ENCODE measurements at regions not wholly inside any gene's neighbourhood (a gene's known extent, or its start where the extent isn't known, plus 50 kb on each side); places are given as distances from the start of the nearest gene placed in this dataset.
"Not testable (repeated sequence)": the region's sequence is repeated elsewhere in the genome, so short reads cannot be mapped to it uniquely, and the experiment has no call there.

- WGBS, 3 donors: 72 to 95% (median 84%) methylated on average over 4 of the region's 4 CpGs
- no peak overlapping the region for H3K27ac ChIP-seq (ENCODE audit: low read depth, low read length)
Measured at GRCh38 chr4:26017531-26017930, 103.5 kb downstream of the SMIM20 start.

DNA sequence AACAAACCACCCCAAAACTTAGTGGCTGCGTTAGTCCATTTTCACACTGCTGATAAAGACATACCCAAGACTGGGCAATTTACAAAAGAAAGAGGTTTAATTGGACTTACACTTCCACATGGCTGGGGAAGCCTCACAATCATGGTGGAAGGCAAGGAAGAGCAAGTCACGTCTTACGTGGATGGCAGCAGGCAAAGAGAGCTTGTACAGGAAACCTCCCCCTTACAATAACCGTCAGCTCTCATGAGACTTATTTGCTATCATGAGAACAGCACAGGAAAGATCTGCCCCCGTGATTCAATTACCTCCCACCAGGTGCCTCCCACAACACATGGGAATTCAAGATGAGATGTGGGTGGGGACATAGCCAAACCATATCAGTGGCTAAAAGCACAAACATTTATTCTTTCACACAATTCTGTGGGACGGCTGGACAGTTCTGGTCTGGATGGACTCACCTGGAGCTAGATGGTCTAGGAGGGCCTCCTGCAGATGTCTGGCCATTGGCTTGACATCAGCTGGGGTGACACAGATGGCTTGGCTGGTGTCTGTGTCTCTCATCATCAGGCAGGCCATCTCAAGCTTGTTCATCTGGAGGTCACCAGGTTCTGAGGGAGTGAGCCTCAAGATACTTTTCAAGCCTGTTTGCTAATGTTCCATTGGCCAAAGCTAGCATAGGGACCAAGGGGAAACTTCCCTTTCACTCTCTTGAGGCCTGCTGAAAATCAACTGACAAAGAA lies 104.1 kb downstream of the SMIM20 start:
- WGBS, 3 donors: 69 to 74% (median 73%) methylated on average over 6 of the region's 6 CpGs
- not testable (repeated sequence) for H3K27ac ChIP-seq (ENCODE audit: low read depth, low read length)

DNA sequence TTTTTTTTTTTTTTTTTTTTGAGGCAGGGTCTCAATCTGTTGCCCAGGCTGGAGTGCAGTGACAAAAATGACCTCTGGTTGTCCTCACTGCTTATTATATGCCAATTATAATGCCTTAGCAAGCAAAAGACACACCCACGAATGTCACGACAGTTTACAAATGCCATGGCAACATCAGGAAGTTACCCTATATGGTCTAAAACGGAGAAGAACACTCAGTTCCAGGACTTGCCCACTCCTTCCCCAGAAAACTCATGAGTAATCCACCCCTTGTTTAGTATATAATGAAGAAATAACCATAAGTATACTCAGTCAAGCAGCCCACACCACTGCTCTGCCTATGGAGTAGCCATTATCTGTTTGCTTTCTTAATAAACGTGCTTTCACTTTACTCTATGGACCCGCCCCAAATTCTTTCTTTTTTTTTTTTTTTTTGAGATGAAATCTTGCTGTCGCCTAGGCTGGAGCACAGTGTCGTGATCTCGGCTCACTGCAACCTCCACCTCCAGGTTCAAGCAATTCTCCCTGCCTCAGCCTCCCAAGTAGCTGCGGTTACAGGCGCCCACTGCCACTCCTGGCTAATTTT lies 106.2 kb downstream of the SMIM20 start:
- WGBS, 3 donors: 49 to 80% (median 50%) methylated on average over 10 of the region's 10 CpGs
- H3K27ac ChIP-seq (ENCODE audit: low read depth, low read length): no peak overlapping the region

GRCh38 chr4:26020881-26021280 lies 106.9 kb downstream of the SMIM20 start:
- 61 to 84% (median 70%) methylated on average over 6 of the region's 6 CpGs for WGBS, 3 donors
- H3K27ac ChIP-seq (ENCODE audit: low read depth, low read length): no peak overlapping the region

- 25 to 68% (median 46%) methylated on average over 8 of the region's 8 CpGs for WGBS, 3 donors
- H3K27ac ChIP-seq (ENCODE audit: low read depth, low read length): no peak overlapping the region
Measured at GRCh38 chr4:26021417-26022345, 107.7 kb downstream of the SMIM20 start.

DNA sequence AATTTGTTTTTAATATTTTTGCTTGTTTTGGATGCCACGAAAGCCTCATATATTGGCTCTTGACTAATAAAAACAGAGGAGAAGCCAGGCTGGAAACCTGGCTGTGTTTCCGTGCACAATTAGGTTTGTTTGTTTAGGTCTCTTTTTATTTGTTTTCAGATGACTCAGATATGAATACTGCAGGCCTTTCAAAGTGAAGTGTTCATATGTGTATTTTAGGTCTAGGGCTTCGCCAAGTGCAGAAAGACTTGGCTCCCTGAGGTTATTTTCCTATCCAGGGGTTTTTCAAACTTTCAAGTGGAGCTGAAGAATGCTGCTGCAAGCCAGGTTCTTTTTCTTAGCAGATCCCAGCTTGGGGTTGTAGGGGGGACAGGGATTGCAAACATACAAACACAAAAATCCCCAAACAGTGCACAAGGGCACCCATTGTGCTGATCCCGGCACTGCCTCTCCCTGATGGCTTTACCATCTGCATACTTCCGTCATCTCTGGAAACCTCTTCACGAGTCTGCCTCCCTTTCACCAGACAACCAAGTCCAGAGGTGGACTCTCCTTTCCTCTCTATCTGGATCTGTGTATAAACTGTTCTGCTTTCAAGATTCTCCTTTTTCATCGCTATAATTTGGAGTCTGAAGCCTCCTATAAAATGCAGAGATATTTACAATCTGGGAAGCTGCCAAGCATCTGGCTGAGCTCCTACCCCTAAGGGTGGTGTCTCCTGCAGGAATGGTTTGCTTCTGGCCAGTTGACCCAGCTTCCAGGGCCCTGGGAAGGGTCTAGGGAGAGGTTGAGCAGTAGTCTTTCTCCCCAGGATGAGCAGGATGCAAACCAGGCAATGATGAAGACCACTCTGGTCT lies 108.6 kb downstream of the SMIM20 start:
- no peak overlapping the region for H3K27ac ChIP-seq (ENCODE audit: low read depth, low read length)
- 24 to 59% (median 43%) methylated on average over 7 of the region's 7 CpGs for WGBS, 3 donors

DNA sequence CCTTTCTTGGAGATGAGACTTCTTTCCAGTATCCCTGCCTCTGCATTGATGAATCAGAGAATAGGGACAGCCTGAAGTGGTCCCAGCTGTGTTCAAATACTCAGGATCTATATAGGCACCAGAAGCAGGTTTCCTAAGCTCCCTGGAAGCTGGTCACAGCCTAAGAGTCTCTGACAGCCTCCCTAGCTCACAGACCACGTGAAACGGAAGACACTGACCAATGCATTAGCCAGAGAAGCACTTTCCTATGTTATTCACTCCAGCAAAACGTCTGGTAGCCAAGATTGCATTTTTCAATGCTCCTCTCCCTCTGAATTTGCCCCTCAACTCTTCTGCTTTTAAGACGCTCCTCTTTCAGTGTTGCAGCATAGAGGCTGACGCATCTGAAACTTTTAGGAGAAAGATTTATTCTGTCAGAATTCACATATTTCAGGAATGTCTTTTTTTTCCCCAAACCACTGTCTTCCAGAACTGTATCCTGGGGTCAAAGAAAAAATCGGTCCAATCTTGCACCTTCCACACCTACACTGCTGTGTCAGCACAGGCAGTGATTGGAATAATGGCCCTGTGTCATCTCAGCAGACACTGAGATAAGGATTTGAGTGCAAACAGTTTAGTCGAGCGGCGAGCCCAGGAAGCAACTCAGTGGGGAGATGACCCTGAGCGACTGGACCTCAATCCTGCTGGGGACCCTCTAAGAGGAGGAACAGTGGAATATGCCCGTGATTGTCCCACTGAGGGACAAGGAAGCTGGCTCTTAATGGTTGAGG lies 109.4 kb downstream of the SMIM20 start:
- H3K27ac ChIP-seq (ENCODE audit: low read depth, low read length): no peak overlapping the region
- WGBS, 3 donors: 71 to 74% (median 71%) methylated on average over 11 of the region's 11 CpGs

GRCh38 chr4:26024079-26024478 lies 110.1 kb downstream of the SMIM20 start:
- H3K27ac ChIP-seq (ENCODE audit: low read depth, low read length): no peak overlapping the region
- WGBS, 3 donors: 83 to 98% (median 96%) methylated on average over 5 of the region's 5 CpGs

DNA sequence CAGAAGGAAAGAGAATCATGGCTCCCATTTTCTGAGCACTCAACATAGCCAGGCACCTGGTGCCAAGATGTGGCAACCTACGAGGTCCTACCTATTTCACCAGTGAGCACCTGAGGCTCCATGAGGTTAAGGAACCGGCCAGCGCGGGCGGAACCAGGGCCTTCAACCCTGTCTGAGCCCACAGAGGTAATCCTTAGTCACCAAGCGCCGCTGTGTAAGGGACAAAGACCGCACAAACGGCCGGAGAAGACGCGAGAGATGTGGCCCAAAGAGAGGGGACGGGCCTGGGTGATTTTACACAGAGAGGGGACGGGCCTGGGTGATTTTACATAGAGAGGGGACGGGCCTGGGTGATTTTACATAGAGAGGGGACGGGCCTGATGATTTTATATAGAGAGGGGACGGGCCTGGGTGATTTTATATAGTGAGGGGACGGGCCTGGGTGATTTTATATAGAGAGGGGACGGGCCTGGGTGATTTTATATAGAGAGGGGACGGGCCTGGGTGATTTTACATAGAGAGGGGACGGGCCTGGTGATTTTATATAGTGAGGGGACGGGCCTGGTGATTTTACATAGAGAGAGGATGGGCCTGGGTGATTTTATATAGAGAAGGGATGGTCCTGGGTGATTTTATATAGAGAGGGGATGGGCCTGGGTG lies 114.2 kb downstream of the SMIM20 start:
- WGBS, 3 donors: 89 to 94% (median 92%) methylated on average over 22 of the region's 22 CpGs
- H3K27ac ChIP-seq (ENCODE audit: low read depth, low read length): no peak overlapping the region

- WGBS, 3 donors: 13 to 16% (median 14%) methylated on average over 37 to 39 of the region's 39 CpGs
- no peak overlapping the region for H3K27ac ChIP-seq (ENCODE audit: low read depth, low read length)
Measured at GRCh38 chr4:26028793-26029567, 115.0 kb downstream of the SMIM20 start.

GRCh38 chr4:26029568-26030131 lies 115.6 kb downstream of the SMIM20 start:
- no peak overlapping the region for H3K27ac ChIP-seq (ENCODE audit: low read depth, low read length)
- 63 to 82% (median 63%) methylated on average over 18 of the region's 18 CpGs for WGBS, 3 donors

- H3K27ac ChIP-seq (ENCODE audit: low read depth, low read length): no peak overlapping the region
- 50 to 71% (median 58%) methylated on average over 5 of the region's 5 CpGs for WGBS, 3 donors
Measured at GRCh38 chr4:26030260-26030667, 116.2 kb downstream of the SMIM20 start.

GRCh38 chr4:26030780-26031179 lies 116.8 kb downstream of the SMIM20 start:
- no peak overlapping the region for H3K27ac ChIP-seq (ENCODE audit: low read depth, low read length)

DNA sequence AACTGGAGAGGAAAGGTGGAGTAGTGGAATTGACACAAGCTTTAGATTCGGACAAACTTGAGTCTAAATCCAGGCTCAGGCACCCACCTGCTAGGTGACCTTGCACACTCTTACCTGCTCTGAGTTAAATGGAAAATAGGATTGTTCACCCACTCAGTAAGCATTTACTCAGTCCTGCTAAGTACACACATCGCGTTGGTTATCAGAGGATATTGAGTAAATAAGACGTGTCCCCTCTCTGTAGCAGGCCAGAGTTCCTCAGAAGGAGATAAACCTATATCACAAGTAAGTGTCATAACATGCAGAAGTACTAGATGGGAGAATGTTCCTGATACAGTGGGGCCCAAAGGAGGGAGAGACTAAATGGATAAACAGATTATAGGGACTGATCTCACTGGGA lies 117.7 kb downstream of the SMIM20 start:
- H3K27ac ChIP-seq (ENCODE audit: low read depth, low read length): no peak overlapping the region

More at GRCh38 chr4:26030780-26031179, 116.8 kb downstream of the SMIM20 start:
- WGBS, 3 donors: 89 to 93% (median 92%) methylated on average over 8 of the region's 8 CpGs

DNA sequence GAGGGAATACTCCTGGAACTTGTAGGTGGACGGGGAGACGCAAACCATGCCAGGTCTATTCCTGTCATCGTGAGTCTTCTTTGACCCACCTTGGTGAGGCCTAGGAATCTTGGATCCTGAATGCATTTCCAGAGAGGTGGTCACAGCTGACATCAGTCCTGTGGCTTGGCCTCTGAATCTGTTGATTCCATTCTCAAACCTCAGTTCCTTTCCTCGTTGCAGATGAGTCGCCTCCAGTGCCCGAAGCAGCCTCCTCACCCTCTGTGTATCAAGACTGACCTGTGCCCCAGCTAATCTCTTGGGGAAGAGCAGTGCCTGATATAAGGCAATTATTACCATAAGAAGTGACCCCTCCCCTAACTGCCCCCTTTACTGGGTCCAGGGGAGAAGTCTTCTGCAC lies 118.1 kb downstream of the SMIM20 start:
- 65 to 81% (median 72%) methylated on average over 6 of the region's 6 CpGs for WGBS, 3 donors
- no peak overlapping the region for H3K27ac ChIP-seq (ENCODE audit: low read depth, low read length)

More for the DNA sequence above, 117.7 kb downstream of the SMIM20 start:
- 32 to 86% (median 83%) methylated on average over 4 of the region's 4 CpGs for WGBS, 3 donors
